HG03095 (cell line): ENCODE measurements at regions not wholly inside any gene's neighbourhood (a gene's known extent, or its start where the extent isn't known, plus 50 kb on each side); places are given as distances from the start of the nearest gene placed in this dataset.
"Not testable (repeated sequence)": the region's sequence is repeated elsewhere in the genome, so short reads cannot be mapped to it uniquely, and the experiment has no call there.

Experiments used
- ATAC-seq: cut with Tn5 transposase; IDR thresholded peaks from one replicate; pipeline ENCODE4 v1.9.1; 2021; ENCODE audit warnings: moderate library complexity; ENCODE audit not compliant: unreplicated experiment

- no peak for ATAC-seq
Observed at GRCh38 chr6:77326029-77326428, 137.3 kb downstream of the HTR1B start.

- ATAC-seq, result no peak
Observed at GRCh38 chr6:77324866-77325265, 138.4 kb downstream of the HTR1B start.

GRCh38 chr6:77322604-77323003, 140.7 kb downstream of the HTR1B start:
- no peak for ATAC-seq

DNA sequence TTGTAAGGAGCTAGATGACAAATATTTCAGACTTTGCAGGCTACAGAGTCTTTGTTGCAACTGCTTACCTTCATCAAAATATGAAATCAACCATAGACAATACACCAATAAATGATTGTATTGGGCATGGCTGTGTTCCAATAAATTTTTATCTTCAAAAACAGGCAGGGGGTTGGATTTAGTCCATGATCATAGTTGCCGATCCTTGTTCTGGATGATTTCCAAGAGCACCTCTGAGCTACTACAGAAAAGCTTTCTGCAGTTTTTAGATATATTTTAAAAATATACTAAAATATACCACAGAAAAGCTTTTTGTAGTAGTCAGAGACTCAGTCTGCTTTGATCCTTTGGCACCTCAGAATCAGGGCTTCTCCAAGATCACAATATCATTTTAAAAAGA, 145.0 kb downstream of the HTR1B start:
- no peak for ATAC-seq

GRCh38 chr6:77313595-77313994, 149.7 kb downstream of the HTR1B start:
- no peak for ATAC-seq

GRCh38 chr6:77299931-77300330, 163.4 kb downstream of the HTR1B start:
- no peak for ATAC-seq

- ATAC-seq, result no peak
Observed at GRCh38 chr6:77298283-77298682, 165.0 kb downstream of the HTR1B start.

GRCh38 chr6:77292564-77293546, 170.4 kb downstream of the HTR1B start:
- ATAC-seq, result no peak

- ATAC-seq, result no peak
Observed at GRCh38 chr6:77290798-77291197, 172.5 kb downstream of the HTR1B start.

- no peak for ATAC-seq
Observed at GRCh38 chr6:77286541-77286940, 176.8 kb downstream of the HTR1B start.

DNA sequence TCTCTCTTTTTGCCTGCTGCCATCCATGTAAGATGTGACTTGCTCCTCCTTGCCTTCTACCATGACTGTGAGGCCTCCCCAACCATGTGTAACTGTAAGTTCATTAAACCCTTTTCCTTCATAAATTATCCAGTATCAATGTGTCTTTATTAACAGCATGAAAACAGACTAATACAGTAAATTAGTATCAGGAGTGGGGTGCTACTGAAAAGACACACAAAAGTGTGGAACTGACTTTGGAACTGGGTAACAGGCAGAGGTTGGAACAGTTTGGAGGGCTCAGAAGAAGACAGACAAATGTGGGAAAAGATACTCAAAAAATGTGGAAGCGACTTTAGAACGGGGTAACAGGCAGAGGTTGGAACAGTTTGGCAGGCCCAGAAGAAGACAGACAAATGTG, 189.4 kb downstream of the HTR1B start:
- ATAC-seq, result no peak

DNA sequence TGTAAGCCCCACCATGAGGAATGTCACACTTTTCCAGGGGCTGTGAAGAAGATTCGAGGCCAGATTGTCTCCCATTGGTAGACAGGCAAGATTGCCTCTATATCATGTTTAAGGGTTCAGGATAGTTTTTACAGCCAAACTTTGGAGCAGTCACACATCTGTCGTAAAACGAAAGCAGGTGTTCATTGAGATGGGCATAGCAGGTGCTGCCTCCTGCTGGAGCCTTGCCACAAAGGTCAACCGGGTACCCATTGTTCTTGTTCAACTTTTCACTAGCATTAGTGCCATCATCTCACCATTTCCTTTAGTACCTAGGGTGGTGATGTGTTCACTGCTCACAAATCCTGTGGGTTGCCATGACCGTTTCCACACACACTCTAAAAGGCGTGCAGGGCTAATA, 198.3 kb downstream of the HTR1B start:
- ATAC-seq, result no peak

GRCh38 chr6:77263003-77263402, 200.3 kb downstream of the HTR1B start:
- no peak for ATAC-seq

GRCh38 chr6:77251801-77252200, 211.5 kb downstream of the HTR1B start:
- ATAC-seq, result not testable (repeated sequence)

- ATAC-seq, result no peak
Observed at GRCh38 chr6:77249560-77249959, 213.7 kb downstream of the HTR1B start.

DNA sequence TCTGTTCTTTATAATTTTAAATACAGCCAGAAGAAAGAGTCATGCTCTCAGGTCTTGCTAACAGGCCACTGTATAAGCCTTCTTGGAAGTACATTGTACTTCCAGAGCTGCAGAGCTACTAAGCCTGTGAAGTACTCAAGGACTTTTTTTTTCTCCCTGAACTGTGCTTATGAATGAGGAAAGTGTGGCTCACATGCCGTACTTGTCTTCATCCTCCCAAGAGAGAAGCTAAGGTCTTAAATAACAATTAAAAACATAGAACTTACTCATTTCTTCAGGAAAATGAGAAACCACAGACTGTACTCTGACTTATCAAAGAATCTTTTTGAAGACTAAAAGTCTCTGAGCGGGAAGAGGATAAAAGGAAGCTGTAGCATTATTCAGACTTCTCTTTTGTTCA, 218.3 kb downstream of the HTR1B start:
- no peak for ATAC-seq

- no peak for ATAC-seq
Observed at GRCh38 chr6:77231438-77232305, 231.6 kb downstream of the HTR1B start.

- ATAC-seq, result no peak
Observed at GRCh38 chr6:77228279-77228678, 235.0 kb downstream of the HTR1B start.

GRCh38 chr6:77217896-77218295, 245.4 kb downstream of the HTR1B start:
- ATAC-seq, result no peak

- ATAC-seq, result no peak
Observed at GRCh38 chr6:77205936-77206335, 257.4 kb downstream of the HTR1B start.

GRCh38 chr6:77204555-77204954, 258.7 kb downstream of the HTR1B start:
- no peak for ATAC-seq

- ATAC-seq, result no peak
Observed at GRCh38 chr6:77183447-77183846, 279.8 kb downstream of the HTR1B start.
